ENCODE measurements at regions not wholly inside any gene's neighbourhood (a gene's known extent, or its start where the extent isn't known, plus 50 kb on each side); places are given as distances from the start of the nearest gene placed in this dataset.

GRCh38 chr2:196427986-196428634, 211.4 kb upstream of the CCDC150 start:
- no peak for TF ChIP-seq CTCF (IDR thresholded peaks at IDR 0.05)
- no peak for TF ChIP-seq POLR2A (IDR thresholded peaks at IDR 0.05)
